ENCODE measurements at regions not wholly inside any gene's neighbourhood (a gene's known extent, or its start where the extent isn't known, plus 50 kb on each side); places are given as distances from the start of the nearest gene placed in this dataset.

- Histone ChIP-seq H2AFZ (ENCODE audit: low read length) (no peak overlapping the region), H3K4me2 (ENCODE audit: low read length) (no peak overlapping the region), H3K9me3 (ENCODE audit: low read length) (no peaks in the 10 kb centered on the region), H3K4me1 (ENCODE audit: insufficient read depth, low read length, poor library complexity, severe bottlenecking) (no peaks in the 10 kb centered on the region), H3K27ac (ENCODE audit: low read depth, low read length, poor library complexity, severe bottlenecking) (no peak overlapping the region), H3K4me3 (ENCODE audit: low read depth, low read length, poor library complexity, severe bottlenecking) (no peak overlapping the region), H3K79me2 (ENCODE audit: insufficient read depth, low read depth, low read length) (no peaks in the 10 kb centered on the region), H3K9me2 (ENCODE audit: insufficient read depth, low read length) (no peaks in the 10 kb centered on the region), H4K20me1 (ENCODE audit: insufficient read depth, low read length) (no peaks in the 10 kb centered on the region), H3K36me3 (ENCODE audit: insufficient read depth, low read length) (no peaks in the 10 kb centered on the region)
- no peak for DNase-seq (ENCODE audit: low spot score)
- no TSS peak for BruUV-seq (replicated peaks)
- intact Hi-C loops (cut with micrococcal nuclease; ENCODE audit: unreplicated experiment): no loop called here
- TF ChIP-seq EZH2phosphoT487 (IDR thresholded peaks at IDR 0.05; ENCODE audit: borderline replicate concordance, low read depth, low read length): no peak
- TF ChIP-seq CTCF (conservative IDR thresholded peaks at IDR 0.05; ENCODE audit: low read length): no peak
- ChIA-PET POLR2A (no interaction called here), CTCF (ENCODE audit: unreplicated experiment) (no interaction called here)
These were observed 292.9 kb upstream of the TMEFF2 start for GRCh38 chr2:192487636-192488035.

GRCh38 chr2:192484903-192485302 lies 290.2 kb upstream of the TMEFF2 start:
- intact Hi-C loops (cut with micrococcal nuclease; ENCODE audit: unreplicated experiment): no loop called here
- Histone ChIP-seq H3K9me3 (ENCODE audit: low read length) (no peaks in the 10 kb centered on the region), H3K4me3 (ENCODE audit: low read depth, low read length, poor library complexity, severe bottlenecking) (no peak overlapping the region), H3K79me2 (ENCODE audit: insufficient read depth, low read depth, low read length) (no peaks in the 10 kb centered on the region), H3K4me2 (ENCODE audit: low read length) (no peak overlapping the region), H4K20me1 (ENCODE audit: insufficient read depth, low read length) (no peaks in the 10 kb centered on the region), H2AFZ (ENCODE audit: low read length) (no peak overlapping the region), H3K9me2 (ENCODE audit: insufficient read depth, low read length) (no peaks in the 10 kb centered on the region), H3K27ac (ENCODE audit: low read depth, low read length, poor library complexity, severe bottlenecking) (no peak overlapping the region), H3K36me3 (ENCODE audit: insufficient read depth, low read length) (no peaks in the 10 kb centered on the region), H3K4me1 (ENCODE audit: insufficient read depth, low read length, poor library complexity, severe bottlenecking) (no peaks in the 10 kb centered on the region)
- CTCF ChIA-PET (ENCODE audit: unreplicated experiment): no interaction called here
- BruUV-seq (replicated peaks): no TSS peak
- TF ChIP-seq EZH2phosphoT487 (IDR thresholded peaks at IDR 0.05; ENCODE audit: borderline replicate concordance, low read depth, low read length) (no peak), CTCF (conservative IDR thresholded peaks at IDR 0.05; ENCODE audit: low read length) (no peak)
- POLR2A ChIA-PET: no interaction called here
- no peak for DNase-seq (ENCODE audit: low spot score)

- CTCF ChIA-PET (ENCODE audit: unreplicated experiment): no interaction called here
- no TSS peak for BruUV-seq (replicated peaks)
- Histone ChIP-seq H3K4me1 (ENCODE audit: insufficient read depth, low read length, poor library complexity, severe bottlenecking) (no peaks in the 10 kb centered on the region), H2AFZ (ENCODE audit: low read length) (no peak overlapping the region), H3K9me3 (ENCODE audit: low read length) (no peaks in the 10 kb centered on the region), H3K4me3 (ENCODE audit: low read depth, low read length, poor library complexity, severe bottlenecking) (no peak overlapping the region), H3K79me2 (ENCODE audit: insufficient read depth, low read depth, low read length) (no peaks in the 10 kb centered on the region), H3K9me2 (ENCODE audit: insufficient read depth, low read length) (no peaks in the 10 kb centered on the region), H4K20me1 (ENCODE audit: insufficient read depth, low read length) (no peaks in the 10 kb centered on the region), H3K36me3 (ENCODE audit: insufficient read depth, low read length) (no peaks in the 10 kb centered on the region), H3K4me2 (ENCODE audit: low read length) (no peak overlapping the region), H3K27ac (ENCODE audit: low read depth, low read length, poor library complexity, severe bottlenecking) (no peak overlapping the region)
- intact Hi-C loops (cut with micrococcal nuclease; ENCODE audit: unreplicated experiment): no loop called here
- DNase-seq (ENCODE audit: low spot score): no peak
- TF ChIP-seq EZH2phosphoT487 (IDR thresholded peaks at IDR 0.05; ENCODE audit: borderline replicate concordance, low read depth, low read length) (no peak), CTCF (conservative IDR thresholded peaks at IDR 0.05; ENCODE audit: low read length) (no peak)
- POLR2A ChIA-PET: no interaction called here
These were observed 286.3 kb upstream of the TMEFF2 start for GRCh38 chr2:192480984-192481383.
